Suprapubic skin (tissue), 4 donors: ENCODE measurements at regions not wholly inside any gene's neighbourhood (a gene's known extent, or its start where the extent isn't known, plus 50 kb on each side); places are given as distances from the start of the nearest gene placed in this dataset.

Experiments used
- CTCF ChIP-seq, 2 donors: fragments of 200-600 bp in 1 of 2; fragments of 450-650 bp in 1 of 2; sonication (generic) in 1 of 2; IDR thresholded peaks; one replicate each; pipeline ENCODE4 v1.5.1; 2016 to 2019; ENCODE audit warnings: antibody characterized with exemption in 2 of 2, mild to moderate bottlenecking in 1 of 2, moderate library complexity in 1 of 2
- POLR2A ChIP-seq, 2 donors: fragments of 450-650 bp; IDR thresholded peaks; one replicate each; pipeline ENCODE4 v1.6.1; 2017; ENCODE audit warnings: antibody characterized with exemption in 2 of 2, mild to moderate bottlenecking in 2 of 2, moderate library complexity in 2 of 2
- POLR2AphosphoS5 ChIP-seq, 3 donors: sonication (generic); formaldehyde crosslinking; IDR thresholded peaks; one replicate each; pipeline ENCODE4 v1.6.1; 2017; ENCODE audit warnings: antibody characterized with exemption in 3 of 3

GRCh38 chr5:149433524-149434131 is 54.5 kb upstream of the IL17B start:
- TF ChIP-seq CTCF (IDR thresholded peaks at IDR 0.05) (no peak), POLR2AphosphoS5 (IDR thresholded peaks at IDR 0.05) (no peak), POLR2A (IDR thresholded peaks at IDR 0.05) (no peak)
